Heart right ventricle (tissue), 16 donors: ENCODE measurements at regions not wholly inside any gene's neighbourhood (a gene's known extent, or its start where the extent isn't known, plus 50 kb on each side); places are given as distances from the start of the nearest gene placed in this dataset.

ENCODE experiments used
- ATAC-seq, 8 donors: fragments of 200-7000 bp; cut with Tn5 transposase; one replicate each; pipeline ENCODE4 v1.9.1; 2020; ENCODE audit warnings: mild to moderate bottlenecking in 8 of 8, moderate library complexity in 8 of 8, moderate number of reproducible peaks in 1 of 8
- DNase-seq, 2 donors: peaks; one replicate each; pipeline ENCODE4 v3.0.0-alpha.2; 2020
- H3K27ac ChIP-seq, 10 donors: fragments of 200-600 bp; sonication (generic) in 2 of 10; one replicate each; pipeline versions ENCODE4 v1.5.0 to v1.8.0; 2020 to 2022; ENCODE audit warnings: mild to moderate bottlenecking in 3 of 10
- H3K27me3 ChIP-seq, 7 donors: fragments of 200-600 bp; one replicate each; pipeline ENCODE4 v1.8.0; 2021 to 2022; ENCODE audit warnings: mild to moderate bottlenecking in 2 of 7
- H3K36me3 ChIP-seq, 9 donors: fragments of 200-600 bp; sonication (generic) in 1 of 9; one replicate each; pipeline versions ENCODE4 v1.5.0 to v1.8.0; 2020 to 2022; ENCODE audit warnings: mild to moderate bottlenecking in 2 of 9
- H3K4me1 ChIP-seq, 9 donors: fragments of 200-600 bp; sonication (generic) in 1 of 9; one replicate each; pipeline versions ENCODE4 v1.5.0 to v1.8.0; 2020 to 2022; ENCODE audit warnings: mild to moderate bottlenecking in 4 of 9
- H3K4me3 ChIP-seq, 10 donors: fragments of 200-600 bp; sonication (generic) in 2 of 10; one replicate each; pipeline versions ENCODE4 v1.5.0 to v1.8.0; 2020 to 2022; ENCODE audit warnings: mild to moderate bottlenecking in 7 of 10, moderate library complexity in 2 of 10
- H3K9me3 ChIP-seq, 11 donors: fragments of 200-600 bp in 10 of 11; sonication (generic) in 2 of 11; one replicate each; pipeline versions ENCODE4 v1.5.0 to v1.8.0; 2013 to 2022; ENCODE audit warnings: mild to moderate bottlenecking in 2 of 11, control low read depth in 1 of 11, moderate library complexity in 1 of 11
- CTCF ChIP-seq, 9 donors: fragments of 200-600 bp; sonication (generic) in 2 of 9; IDR thresholded peaks; one replicate each; pipeline versions ENCODE4 v1.5.0 to v1.8.0; 2021 to 2022; ENCODE audit warnings: antibody characterized with exemption in 9 of 9, mild to moderate bottlenecking in 5 of 9, moderate library complexity in 1 of 9
- WGBS, 2 donors: extraction: QIAGEN DNeasy Blood & Tissue Kit; methylation state at CpG; one replicate each; pipeline ENCODE4 v1.1.7; 2013; ENCODE audit warnings: inconsistent platforms in 1 of 2; 5-methylcytosine and 5-hydroxymethylcytosine counted together
- intact Hi-C, 10 donors: fragments of 100-400 bp; cut with DNase I; formaldehyde crosslinking; loops; one replicate each; pipeline versions ENCODE4 v1.11.1 to v1.14.2; 2022
- donor health status: Arrhythmogenic right ventricular cardiomyopathy.
- donor health status: ischemic (EF 13 %, LVEDD 7.1; RV severe dilation, severe dysfunction).
- donor health status: healthy with polysubstance abuse.
- donor health status: DM: no; HTN: yes; CAD: no.
- donor health status: DM: no; HTN: no; CAD: no.
- donor health status: ischemic (EF 25% LVEDD 6.9; RV normal size, moderate dysfunction).
- donor health status: ischemic (EF 25% LVEDD 5.7; RV mildly dilated, moderate dysfunction).
- donor health status: healthy.
- donor health status: DM: yes; HTN: yes; CAD: no.
- donor health status: Ischemic cardiomyopathy.
- donor health status: ischemic (EF 35%, LVEDD 5.7; RV mildly dilated, moderate dysfunction).
- donor health status: nonischemic (EF 11% LVEDD 7.7; RV severe dilation, severe dysfunction).
- donor health status: DM: yes; HTN: yes; CAD: no.
- donor health status: PGD.
- donor health status: ischemic (EF 29% LVEDD 5.4; RV normal size, mild dysfunction).
- donor health status: nonischemic (EF 23%, LVEDD 6.1; RV moderate dilation, normal function).

- DNase-seq (no peak), ATAC-seq (no peak)
- Histone ChIP-seq H3K27me3 (no peaks in the 10 kb centered on the region), H3K36me3 (no peaks in the 10 kb centered on the region), H3K4me1 (peaks cover 0 to 12% (median 0%) of the 10 kb centered on the region in 9 donors), H3K9me3 (no peaks in the 10 kb centered on the region), H3K27ac (no peak overlapping the region), H3K4me3 (no peak overlapping the region)
- no peak for TF ChIP-seq CTCF (IDR thresholded peaks at IDR 0.05)
- intact Hi-C loops = no loop called here
Observed at GRCh38 chr4:57331959-57332358, 221.8 kb upstream of the IGFBP7 start.

- TF ChIP-seq CTCF (IDR thresholded peaks at IDR 0.05) = no peak
- H3K4me1 ChIP-seq = peaks cover 0 to 20% (median 3%) of the 10 kb centered on the region in 9 donors
- no peaks in the 10 kb centered on the region for H3K27me3 ChIP-seq
- DNase-seq = peak in 1 of 2 donors; percentile 13
- ATAC-seq = peak; percentile 42 to 94 (median 85)
- H3K36me3 ChIP-seq = no peaks in the 10 kb centered on the region
- no peak overlapping the region for H3K4me3 ChIP-seq
- H3K9me3 ChIP-seq = no peaks in the 10 kb centered on the region
- intact Hi-C loops = no loop called here
- WGBS, 2 donors = 35 to 51% methylated on average over 9 of the region's 9 CpGs
- peak overlapping the region in 4 of 10 donors; percentile 4 to 51 (median 34) for H3K27ac ChIP-seq
Observed at GRCh38 chr4:57329279-57329678, 219.1 kb upstream of the IGFBP7 start.

GRCh38 chr4:57324673-57325307, 214.6 kb upstream of the IGFBP7 start:
- H3K27ac ChIP-seq = peak overlapping the region in 5 of 10 donors; percentile 23 to 44 (median 35)
- peak in 4 of 8 donors; percentile 71 to 84 (median 78) for ATAC-seq
- WGBS, 2 donors = 30 to 45% methylated on average over 4 of the region's 4 CpGs
- no peak for DNase-seq
- no peak for TF ChIP-seq CTCF (IDR thresholded peaks at IDR 0.05)
- H3K4me1 ChIP-seq = peaks cover 0 to 20% (median 2%) of the 10 kb centered on the region in 9 donors
- no peaks in the 10 kb centered on the region for H3K27me3 ChIP-seq
- H3K36me3 ChIP-seq = no peaks in the 10 kb centered on the region
- H3K9me3 ChIP-seq = no peaks in the 10 kb centered on the region
- peak overlapping the region in 2 of 10 donors; percentile 6 to 24 for H3K4me3 ChIP-seq
- intact Hi-C loops = no loop called here

- no peaks in the 10 kb centered on the region for H3K36me3 ChIP-seq
Observed at GRCh38 chr4:57320849-57321248, 210.7 kb upstream of the IGFBP7 start.

More at GRCh38 chr4:57320849-57321248, 210.7 kb upstream of the IGFBP7 start:
- no peak for TF ChIP-seq CTCF (IDR thresholded peaks at IDR 0.05)
- Histone ChIP-seq H3K27me3 (no peaks in the 10 kb centered on the region), H3K27ac (no peak overlapping the region), H3K4me1 (peaks cover 0 to 12% (median 0%) of the 10 kb centered on the region in 9 donors), H3K4me3 (no peak overlapping the region), H3K9me3 (no peaks in the 10 kb centered on the region)
- no peak for DNase-seq
- no peak for ATAC-seq
- 16 to 23% methylated on average over 4 of the region's 4 CpGs for WGBS, 2 donors
- intact Hi-C loops = no loop called here
